ENCODE measurements at regions not wholly inside any gene's neighbourhood (a gene's known extent, or its start where the extent isn't known, plus 50 kb on each side); places are given as distances from the start of the nearest gene placed in this dataset.
"Not testable (repeated sequence)": the region's sequence is repeated elsewhere in the genome, so short reads cannot be mapped to it uniquely, and the experiment has no call there.

DNA sequence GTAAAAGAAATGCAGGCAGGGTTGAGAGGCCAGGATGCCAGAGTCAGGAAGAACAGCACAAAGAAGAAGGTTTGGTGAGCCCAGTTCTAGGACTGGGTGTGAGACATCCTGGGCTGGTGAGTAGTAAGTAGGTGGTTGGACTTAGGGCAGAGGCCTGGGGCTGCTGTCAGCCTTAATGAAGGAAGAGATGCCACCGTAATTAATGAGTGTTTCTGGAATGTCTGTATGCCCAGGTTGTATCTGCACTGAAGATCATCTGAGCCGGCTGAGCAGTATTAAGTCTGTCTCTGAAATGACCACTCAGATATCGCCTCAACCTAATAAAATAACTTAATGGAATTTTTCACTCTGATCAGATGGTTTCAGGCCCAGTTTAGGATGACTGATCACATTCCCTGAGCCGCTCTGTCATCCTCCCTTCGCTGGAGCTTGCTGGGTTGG is 532.9 kb upstream of the IL12A start:
- no peak for DNase-seq (ENCODE audit: low read depth)

DNA sequence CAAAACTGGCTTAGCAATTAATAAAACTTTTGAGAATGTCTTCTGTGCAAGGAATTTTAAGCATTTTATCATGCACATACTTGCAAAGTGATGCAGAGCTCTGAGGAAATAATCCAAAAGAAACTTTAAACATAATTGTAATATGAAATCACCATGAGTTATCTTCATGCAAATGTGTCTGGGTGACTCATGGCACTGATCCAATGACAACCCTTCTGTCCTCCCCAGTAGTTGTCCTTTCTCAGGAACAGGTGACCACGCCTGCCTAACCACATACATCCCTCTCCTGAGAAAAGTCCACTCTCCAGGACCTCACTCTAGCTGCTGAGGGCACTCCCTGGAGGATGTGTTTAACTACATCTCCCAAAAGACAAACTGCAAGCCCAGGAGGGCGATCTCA is 530.6 kb upstream of the IL12A start:
- no peak for DNase-seq (ENCODE audit: low read depth)

DNA sequence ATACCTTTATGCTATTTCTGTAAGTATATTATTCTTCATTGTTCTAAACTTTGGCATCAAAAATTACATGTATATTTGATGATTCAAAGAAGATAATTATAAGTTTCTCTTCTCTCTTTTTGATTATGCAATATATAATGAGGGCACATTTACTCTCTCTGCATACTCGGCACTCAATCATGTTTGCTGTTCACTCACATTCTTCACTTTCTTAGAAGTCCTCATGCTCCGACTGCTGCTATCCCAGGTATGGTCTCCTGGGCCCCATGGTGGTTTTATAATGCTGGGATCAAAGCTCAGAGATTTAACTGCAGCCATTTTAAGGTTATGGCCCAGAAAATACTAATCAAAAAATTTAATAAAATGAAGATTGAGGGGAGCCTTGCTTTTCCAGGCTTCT is 529.7 kb upstream of the IL12A start:
- DNase-seq (ENCODE audit: low read depth), result no peak

DNA sequence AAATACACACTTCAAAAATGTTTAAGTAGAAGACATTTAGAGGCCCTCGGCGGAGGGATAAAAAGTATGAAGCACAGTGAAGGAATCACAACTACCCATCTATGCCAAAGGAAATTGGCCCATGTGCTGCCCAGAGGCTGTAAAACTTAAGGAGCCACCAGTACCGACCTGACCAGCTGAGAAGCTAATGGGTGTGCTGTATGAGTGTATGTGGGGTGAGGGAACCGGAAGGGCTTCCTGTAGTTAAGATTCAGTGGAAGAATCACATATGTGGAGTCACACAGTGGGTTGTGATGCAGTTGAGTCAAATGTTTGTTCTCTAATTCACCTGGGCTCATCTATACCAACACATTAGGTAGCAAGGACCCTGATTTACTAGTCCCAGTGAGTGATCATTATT is 516.0 kb upstream of the IL12A start:
- DNase-seq (ENCODE audit: low read depth), result no peak

DNA sequence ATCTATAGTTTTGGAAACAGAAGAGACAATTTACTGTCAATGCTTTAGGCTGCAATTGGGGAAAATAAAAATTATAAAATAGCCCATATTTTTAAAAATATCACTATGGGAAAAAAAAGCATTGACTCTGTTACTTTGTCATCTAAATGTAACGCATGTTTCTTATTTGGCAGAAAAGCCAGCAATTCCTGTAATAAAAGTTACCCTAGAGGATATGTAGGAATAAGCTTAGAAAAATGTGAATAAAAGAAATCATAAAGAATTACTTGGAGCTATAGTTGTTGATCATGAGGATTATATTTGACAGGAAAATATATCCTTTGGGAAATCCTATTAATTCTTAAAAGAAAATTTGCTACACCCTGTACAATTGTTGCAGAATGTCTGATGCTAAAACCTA is 515.4 kb upstream of the IL12A start:
- no peak for DNase-seq (ENCODE audit: low read depth)

DNA sequence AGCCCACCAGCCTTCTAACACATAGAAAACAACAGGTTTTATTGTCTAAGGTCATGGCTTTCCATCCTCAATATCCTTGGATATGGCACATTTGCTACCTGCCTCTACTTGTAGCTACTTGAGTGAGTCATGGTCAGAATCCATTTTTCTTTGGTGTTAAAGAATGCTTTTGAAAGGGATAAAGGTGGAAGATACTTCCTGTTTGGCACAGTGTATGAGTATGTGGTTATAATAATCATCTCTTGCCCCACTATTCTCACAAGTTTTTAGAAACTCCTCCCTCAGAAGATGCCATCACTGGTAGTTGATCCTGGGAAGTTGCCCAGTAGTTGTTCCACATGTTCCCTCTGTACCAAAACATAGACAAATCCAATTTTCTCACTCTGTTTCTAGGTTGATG is 508.6 kb upstream of the IL12A start:
- DNase-seq (ENCODE audit: low read depth), result no peak

DNA sequence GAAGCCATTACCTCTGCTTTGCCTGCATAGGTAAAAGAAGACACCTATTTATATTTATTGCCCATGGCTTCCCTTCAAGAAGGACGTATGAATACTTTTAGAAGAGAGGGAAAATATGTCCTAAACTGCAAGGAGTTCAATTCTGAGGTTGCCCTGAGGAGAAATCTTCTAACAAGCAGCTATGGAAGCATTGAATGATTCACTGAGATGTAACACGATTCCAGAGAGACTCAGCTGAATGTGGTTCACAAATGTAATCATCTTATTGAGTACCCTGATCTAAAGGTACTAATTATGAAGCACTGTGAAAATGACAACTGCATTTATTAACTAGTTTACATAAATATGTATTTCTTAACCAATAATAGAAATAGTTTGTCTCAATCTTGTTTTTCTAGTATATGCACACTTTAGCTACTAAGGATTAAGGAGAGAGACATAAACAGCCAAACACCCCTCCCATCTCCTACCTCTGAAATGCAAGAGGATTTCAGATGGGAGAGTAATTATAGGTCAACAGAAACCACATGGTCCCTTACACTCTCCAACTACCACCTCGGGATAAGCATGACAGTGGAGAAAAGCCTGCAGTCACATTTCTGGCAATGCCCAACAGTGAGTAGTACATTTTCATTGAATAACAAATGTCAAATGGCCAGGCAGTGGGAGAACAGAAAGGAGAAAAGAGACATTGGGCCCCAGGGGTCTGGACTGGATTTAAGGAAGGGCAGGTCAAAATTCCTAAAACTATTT is 506.2 kb upstream of the IL12A start:
- DNase-seq (ENCODE audit: low read depth), result no peak

DNA sequence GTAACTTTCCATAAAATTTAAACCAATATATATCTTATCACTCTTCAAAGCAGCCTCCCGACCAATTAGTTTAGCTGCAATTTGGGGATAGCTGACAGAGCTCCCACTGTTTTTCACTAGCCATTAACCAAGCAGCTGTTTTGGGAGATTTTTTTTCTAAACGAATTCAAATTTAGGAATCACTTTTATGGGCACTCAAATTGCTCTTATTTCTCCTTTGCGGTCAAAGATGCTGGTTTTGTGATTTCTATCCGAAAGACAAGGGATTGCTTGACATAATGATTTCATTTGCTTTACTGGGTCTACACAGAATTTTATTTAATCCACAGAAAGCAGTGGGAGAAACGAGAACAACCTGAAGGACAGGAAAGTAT is 505.7 kb upstream of the IL12A start:
- DNase-seq (ENCODE audit: low read depth), result no peak

DNA sequence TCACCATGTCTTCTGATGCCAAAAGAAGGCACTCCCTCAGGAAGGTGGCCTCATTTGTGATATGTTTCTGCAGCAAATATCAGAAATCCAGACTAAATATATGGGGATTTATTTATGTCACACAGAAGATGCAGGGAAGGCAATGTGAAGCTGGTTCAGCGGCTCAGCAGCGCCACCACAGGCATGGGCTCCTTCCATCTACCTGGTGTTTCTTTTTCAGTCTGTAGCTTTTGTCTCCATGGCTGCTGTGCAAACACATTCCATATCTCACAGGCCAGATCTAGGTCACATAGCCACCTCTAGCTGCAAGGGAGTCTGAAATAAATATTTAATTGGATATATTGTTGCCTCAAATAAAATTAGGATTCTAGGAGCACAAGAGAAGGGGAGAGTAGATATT is 502.1 kb upstream of the IL12A start:
- DNase-seq (ENCODE audit: low read depth), result no peak

DNA sequence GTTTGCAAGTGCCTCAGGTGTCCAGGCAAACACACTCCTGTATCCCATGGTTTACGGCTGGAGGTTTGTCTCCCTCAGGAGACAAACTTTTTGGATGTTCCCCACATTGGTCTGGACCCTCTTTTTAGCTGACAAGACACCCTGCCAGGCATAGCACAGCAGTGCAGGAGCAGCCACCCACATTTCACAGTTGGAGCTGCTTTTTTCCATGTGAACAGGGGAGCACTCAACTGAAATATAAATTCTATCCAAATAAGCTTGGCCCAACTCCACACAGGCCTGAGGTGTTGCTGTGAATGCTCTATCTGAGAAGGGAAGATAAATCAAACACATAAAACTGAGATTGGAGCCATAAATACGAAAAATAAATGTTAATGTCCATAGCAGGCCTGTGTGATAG is 501.3 kb upstream of the IL12A start:
- DNase-seq (ENCODE audit: low read depth), result no peak

DNA sequence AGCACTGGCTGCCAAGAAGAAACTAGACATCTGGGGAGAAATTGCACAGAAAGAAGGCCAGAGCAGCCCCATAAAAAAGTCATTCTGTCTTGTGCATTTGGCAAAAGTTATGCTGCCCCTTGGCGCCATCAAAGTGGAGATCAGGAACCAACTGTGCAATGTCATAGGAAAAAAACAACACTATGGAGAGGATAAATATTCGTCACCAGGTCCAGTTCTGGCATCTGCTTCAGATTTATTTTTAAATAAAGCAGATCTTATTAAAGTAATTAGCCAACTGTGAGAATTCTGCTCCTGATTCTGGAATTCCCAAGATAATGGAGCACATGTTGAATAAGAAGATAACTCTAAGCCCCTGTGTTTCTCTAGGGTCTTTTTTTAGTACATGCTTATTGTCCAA is 500.0 kb upstream of the IL12A start:
- no peak for DNase-seq (ENCODE audit: low read depth)

DNA sequence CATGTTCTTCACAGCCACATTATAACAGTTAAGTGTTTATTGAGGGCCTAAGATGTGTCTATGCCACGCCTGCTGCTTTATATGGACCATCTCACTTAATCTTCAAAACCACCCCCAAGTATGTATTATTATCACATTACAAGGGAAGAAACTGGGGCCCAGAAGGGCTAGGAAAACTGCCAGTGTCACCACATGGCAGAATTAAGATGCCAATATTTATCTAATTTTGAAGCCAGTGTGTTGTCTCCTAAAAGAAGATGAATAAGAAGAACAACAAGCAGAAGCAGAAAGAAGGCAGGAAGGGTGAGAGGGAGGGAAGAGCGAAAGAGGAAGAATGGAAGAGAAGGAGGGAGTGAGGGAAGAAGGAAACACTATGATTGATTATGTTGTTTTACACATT is 491.3 kb upstream of the IL12A start:
- DNase-seq (ENCODE audit: low read depth), result no peak

DNA sequence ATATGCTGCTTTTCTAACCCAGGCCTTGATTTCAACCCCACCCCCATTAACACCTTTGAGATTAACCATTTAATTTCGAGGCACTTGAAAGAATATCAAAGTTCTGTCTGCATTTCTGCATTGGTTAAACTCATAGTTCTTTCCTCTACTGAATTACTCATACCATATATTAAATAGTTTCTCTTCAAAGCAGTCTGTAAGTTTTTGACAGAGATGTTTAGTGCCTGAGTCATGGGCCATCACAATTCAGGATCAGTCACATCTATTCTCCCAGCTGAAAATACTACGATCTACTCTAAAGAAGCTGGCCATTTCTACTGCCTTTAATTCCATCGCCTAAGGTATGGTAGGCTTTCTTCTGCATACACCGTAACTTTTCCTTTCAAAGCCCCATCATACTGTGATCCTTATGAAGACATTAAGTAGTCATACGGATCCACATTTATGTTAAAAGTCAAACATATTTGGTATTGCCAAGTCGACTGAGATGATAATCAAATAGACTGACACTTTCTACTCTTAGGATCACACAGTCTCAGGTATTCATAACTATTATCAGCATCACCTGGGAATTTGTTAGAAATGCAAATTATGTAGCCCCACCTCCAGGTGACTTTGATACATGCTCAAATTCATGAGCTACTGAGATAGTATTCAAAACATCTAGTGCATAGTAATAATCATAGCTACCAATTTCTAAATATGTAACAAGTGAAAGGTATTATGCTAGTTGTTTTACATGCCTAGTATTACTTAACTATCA is 489.4 kb upstream of the IL12A start:
- DNase-seq (ENCODE audit: low read depth), result no peak

DNA sequence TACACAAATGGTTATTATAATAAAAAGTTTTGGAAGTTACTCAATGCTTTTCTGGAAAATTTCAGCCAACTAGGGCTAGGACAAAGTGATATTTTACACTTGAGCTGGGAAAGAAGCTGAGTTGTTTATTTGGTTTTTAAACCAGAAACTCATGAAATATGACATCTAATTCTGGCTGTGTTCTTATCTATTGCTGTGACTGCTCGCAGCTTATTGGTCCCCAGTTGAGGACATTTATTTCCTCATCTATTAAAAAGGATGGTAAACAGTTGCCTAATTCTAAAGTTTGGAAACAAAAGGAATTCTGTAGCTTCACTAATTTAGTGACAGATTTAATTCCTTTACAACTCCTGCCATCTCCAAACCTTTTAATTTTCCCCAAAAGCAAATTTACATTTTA is 487.6 kb upstream of the IL12A start:
- no peak for DNase-seq (ENCODE audit: low read depth)

DNA sequence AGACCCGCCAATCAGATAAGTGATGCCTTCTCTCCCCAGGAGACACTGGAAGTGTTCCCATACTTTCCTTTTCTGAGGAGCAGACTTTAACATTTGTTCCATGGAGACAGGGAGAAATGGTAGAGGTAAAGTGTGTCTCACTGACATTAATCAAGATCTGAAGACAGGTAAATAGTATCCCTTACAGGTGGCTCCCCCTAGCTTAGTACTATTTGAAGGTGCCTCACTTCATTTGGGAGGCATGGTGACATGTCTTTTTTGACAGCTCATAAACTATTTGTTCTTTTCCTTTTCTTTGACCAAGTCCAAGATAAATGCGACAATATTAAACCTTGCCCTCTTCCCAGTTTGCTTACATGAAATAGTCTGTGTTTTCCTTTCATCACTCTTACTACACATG is 485.6 kb upstream of the IL12A start:
- DNase-seq (ENCODE audit: low read depth), result no peak

DNA sequence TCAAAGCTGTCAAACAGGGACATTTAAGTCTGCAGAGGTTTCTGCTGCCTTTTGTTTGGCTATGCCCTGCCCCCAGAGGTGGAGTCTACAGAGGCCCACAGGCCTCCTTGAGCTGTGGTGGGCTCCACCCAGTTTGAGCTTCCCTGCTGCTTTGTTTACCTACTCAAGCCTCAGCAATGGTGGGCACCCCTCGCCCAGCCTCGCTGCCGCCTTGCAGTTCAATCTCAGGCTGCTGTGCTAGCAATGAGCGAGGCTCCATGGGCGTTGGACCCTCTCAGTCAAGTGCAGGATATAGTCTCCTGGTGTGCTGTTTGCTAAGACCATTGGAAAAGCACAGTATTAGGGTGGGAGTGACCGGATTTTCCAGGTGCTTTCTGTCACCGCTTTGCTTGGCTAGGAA is 477.6 kb upstream of the IL12A start:
- DNase-seq (ENCODE audit: low read depth), result not testable (repeated sequence)

DNA sequence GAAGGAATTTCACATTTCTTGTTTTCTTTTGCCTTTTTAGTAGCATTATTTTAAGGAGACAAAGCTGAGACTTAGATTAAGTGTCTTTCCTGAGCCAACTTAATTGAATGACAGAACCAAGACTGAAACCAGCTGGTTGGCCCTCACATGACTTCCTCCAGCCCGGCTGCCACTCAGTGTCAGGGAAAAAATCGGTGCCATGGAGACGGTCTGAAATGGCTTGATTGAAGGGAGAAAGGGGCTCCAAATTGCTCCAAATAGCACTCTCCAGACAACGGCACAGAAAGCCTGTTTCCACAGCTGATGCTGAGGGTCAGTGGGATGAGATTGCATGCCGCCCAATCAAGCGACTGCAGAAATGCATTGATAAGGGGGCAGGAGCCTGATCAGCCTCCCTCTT is 475.2 kb upstream of the IL12A start:
- DNase-seq (ENCODE audit: low read depth), result no peak

DNA sequence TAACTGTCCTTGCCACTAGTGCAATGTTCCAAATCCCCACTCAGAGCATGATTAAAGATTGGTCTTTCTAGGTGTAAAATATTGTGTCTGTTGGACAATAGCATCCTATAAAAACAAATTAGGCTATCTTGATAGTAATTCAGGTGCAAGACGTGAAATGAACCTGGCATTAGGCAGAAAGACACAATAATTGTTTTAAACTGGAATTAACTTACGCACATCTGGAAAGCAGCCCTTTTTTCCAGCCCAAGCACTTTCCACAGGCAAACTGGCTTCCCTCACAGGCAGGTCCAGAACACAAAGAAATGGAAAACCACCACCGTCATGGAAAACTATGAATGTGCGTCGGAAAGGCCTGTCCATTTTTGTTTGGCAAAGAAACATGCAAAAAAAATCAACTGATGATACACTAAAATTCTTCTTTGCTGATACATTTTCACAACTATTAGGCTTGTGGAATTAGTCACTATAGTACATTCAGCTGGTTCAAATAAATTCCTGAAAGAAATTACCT is 474.7 kb upstream of the IL12A start:
- no peak for DNase-seq (ENCODE audit: low read depth)

DNA sequence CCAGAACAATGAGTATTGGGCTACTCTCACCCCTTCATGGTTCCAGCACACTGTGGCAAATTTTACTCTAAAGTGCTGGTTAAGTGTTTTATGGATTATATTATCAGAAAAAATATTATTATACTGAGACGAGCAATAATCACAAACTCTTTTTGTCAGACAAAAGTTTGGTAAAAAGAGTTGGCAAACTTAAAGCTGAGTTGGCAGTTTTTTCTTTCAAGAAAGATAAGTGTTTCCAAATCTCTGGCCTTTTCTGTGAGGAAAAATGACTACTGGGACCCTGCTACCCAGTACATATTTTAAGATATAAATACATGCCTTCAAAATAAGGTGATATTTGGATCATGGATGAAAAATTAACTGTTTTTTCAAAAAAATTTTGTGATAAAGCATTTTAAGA is 471.5 kb upstream of the IL12A start:
- no peak for DNase-seq (ENCODE audit: low read depth)

DNA sequence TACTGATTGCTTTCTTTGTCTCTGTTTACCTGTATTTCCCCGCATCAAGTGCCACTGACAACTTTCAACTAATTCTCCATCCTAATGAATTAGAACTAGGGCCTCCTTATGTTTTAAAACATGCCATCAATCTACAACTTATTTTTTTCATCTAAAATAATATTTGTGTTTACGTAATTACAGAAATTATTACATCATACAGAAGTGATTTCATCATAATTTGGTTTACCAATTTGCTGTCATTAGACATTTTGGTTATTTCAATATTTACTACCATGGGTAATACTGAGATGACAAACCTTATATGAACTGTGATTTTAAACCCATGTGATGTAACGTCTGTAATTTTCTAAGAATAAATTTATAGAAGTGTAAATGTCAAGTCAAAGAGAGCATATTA is 468.0 kb upstream of the IL12A start:
- no peak for DNase-seq (ENCODE audit: low read depth)

DNA sequence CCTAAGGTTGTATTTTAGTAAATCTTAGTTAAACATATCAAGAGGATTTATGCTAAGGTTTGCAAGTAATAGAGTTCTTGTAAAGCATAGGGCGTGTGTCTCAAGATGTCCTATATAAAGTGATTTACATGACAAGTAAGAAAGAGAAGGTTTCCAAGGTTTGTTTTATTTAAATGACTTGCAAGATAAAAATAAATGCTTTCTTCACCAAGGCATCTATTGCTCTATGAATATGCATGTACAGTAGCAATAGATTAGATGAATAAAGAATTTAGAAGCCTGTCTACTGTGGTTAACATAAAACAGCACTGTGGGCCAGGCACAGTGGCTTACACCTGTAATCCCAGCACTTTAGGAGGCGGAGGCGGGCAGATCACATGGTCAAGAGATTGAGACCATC is 466.4 kb upstream of the IL12A start:
- DNase-seq (ENCODE audit: low read depth), result no peak

DNA sequence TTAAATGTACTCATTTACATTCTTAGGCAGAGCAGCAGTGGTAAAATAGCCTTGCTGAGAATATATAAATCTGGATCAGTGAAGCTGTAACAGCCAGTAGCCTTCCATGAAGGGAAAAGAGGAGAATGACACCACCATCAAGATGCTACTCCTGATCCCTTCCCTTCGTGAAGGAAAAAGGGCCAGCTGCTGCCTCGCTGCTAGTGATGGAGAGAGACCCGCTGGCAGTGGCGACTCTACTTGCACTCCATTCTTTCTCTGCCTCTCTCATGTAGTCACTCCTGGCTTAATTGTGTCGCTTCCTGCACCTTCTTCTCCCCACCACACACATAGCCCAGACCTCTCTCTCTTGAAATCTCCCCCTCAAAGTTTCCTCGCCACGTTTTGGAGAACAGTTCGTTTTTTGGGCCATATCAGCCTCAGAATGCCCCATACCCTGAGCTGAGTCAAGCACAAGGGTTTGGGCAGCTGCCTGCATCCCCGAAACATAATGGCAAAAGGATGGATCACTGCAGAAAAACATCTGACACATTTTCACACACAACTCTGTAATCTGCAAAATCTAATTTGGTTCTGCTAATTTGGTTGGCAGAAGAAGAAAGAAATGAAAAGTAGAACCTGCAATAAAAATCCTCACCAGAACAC is 460.3 kb upstream of the IL12A start:
- DNase-seq (ENCODE audit: low read depth), result no peak

DNA sequence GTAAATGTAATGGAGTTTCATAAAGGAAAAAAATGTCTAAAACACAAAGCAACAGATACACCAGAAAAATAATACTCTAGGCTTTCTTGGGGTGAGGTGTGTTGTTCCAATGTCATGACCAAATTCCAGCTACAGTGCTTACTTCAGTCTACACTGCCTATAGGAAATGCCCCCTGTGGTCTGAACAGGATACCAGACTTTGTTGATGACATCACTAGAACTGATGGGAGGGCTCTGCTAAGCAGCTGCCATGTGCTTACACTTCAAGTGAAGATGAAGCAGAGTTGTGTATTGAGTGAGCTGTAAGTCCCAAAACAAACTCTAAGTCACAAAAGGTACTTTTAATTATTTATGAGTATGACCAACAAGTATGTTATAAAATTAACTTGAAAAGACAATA is 456.1 kb upstream of the IL12A start:
- no peak for DNase-seq (ENCODE audit: low read depth)

Data from activated T-cell treated with anti-CD3 and anti-CD28 coated beads for 24 hours (primary cell).